Panc1 (cell line): ENCODE measurements at regions not wholly inside any gene's neighbourhood (a gene's known extent, or its start where the extent isn't known, plus 50 kb on each side); places are given as distances from the start of the nearest gene placed in this dataset.

ENCODE experiments used
- ATAC-seq: fragments of 200-7000 bp; cut with Tn5 transposase; 2 replicates; pipeline ENCODE4 v1.9.1; 2020; ENCODE audit warnings: mild to moderate bottlenecking, moderate library complexity
- BruUV-seq: library from RNA; stranded (reverse); fragments of 400-500 nt; replicated peaks from 2 replicates; lab custom pipeline; 2021; lab: Mats Ljungman, UMichigan
- CTCF ChIA-PET: fragments of 300-600 bp; sonication (Branson Sonifier 250); formaldehyde crosslinking; loops from one replicate; lab custom pipeline; 2022; ENCODE audit warnings: antibody characterized with exemption; lab: Charles Lee
- POLR2A ChIA-PET: fragments of 300-600 bp; sonication (Branson Sonifier 250); formaldehyde crosslinking; loops from one replicate; lab custom pipeline; 2022; ENCODE audit warnings: antibody characterized with exemption; lab: Charles Lee
- DNase-seq: peaks from one replicate; pipeline ENCODE4 v3.0.0-alpha.2; 2010; ENCODE audit warnings: low read depth, low spot score
- H3K27ac ChIP-seq: 2 replicates; pipeline ENCODE4 v1.5.1; 2011; ENCODE audit warnings: mild to moderate bottlenecking, low read length, inconsistent platforms
- H3K27me3 ChIP-seq: fragments of 200-500 bp; sonication (Bioruptor generic); 2 replicates; pipeline ENCODE4 v1.6.0; 2014; ENCODE audit warnings: low read length, inconsistent platforms; ENCODE audit not compliant: control insufficient read depth, insufficient read depth
- H3K36me3 ChIP-seq: fragments of 200-500 bp; sonication (Bioruptor generic); 2 replicates; pipeline ENCODE4 v1.5.1; 2014; ENCODE audit warnings: inconsistent platforms, mild to moderate bottlenecking, low read length, moderate library complexity; ENCODE audit not compliant: control insufficient read depth, insufficient read depth
- H3K4me1 ChIP-seq: 2 replicates; pipeline ENCODE4 v1.5.1; 2011; ENCODE audit warnings: inconsistent platforms, mild to moderate bottlenecking, low read length, moderate library complexity; ENCODE audit not compliant: control insufficient read depth, insufficient read depth
- H3K4me3 ChIP-seq, 2 experiments: 2 replicates each; pipeline ENCODE4 v1.5.1; 2011 to 2012; ENCODE audit warnings: low read depth in 2 of 2, low read length in 2 of 2, mild to moderate bottlenecking in 2 of 2, inconsistent platforms in 1 of 2, moderate library complexity in 1 of 2
- H3K9me3 ChIP-seq: fragments of 200-500 bp; sonication (Bioruptor generic); 2 replicates; pipeline ENCODE4 v1.5.1; 2014; ENCODE audit warnings: low read depth, mild to moderate bottlenecking, inconsistent platforms, low read length, moderate library complexity; ENCODE audit not compliant: control insufficient read depth, insufficient read depth
- POLR2AphosphoS5 ChIP-seq: IDR thresholded peaks from 2 replicates; pipeline ENCODE4 v1.6.1; 2012; ENCODE audit warnings: mild to moderate bottlenecking, low read depth, low read length, moderate library complexity
- REST ChIP-seq, 2 experiments: IDR thresholded peaks; 2 replicates each; pipeline ENCODE4 v1.6.1; 2011 to 2012; ENCODE audit warnings: low read depth in 2 of 2, control low read depth in 1 of 2, low read length in 1 of 2, mild to moderate bottlenecking in 1 of 2, moderate library complexity in 1 of 2; ENCODE audit not compliant: insufficient read depth in 1 of 2
- SIN3A ChIP-seq: IDR thresholded peaks from 2 replicates; pipeline ENCODE4 v1.6.1; 2012; ENCODE audit warnings: low read depth, mild to moderate bottlenecking, low read length, moderate library complexity, borderline replicate concordance; ENCODE audit not compliant: insufficient read depth
- TCF7L2 ChIP-seq: IDR thresholded peaks from 2 replicates; pipeline ENCODE4 v1.6.1; 2011; ENCODE audit warnings: mild to moderate bottlenecking, low read depth, low read length, inconsistent platforms
- in situ Hi-C: cut with HindIII; loops from 2 replicates; pipeline ENCODE4 v1.10.0; 2016; ENCODE audit warnings: low sequenced_read_pairs, low pct_unique_long_range_greater_than_20kb
- intact Hi-C: fragments of 100-400 bp; cut with micrococcal nuclease; formaldehyde crosslinking; loops from one replicate; pipeline ENCODE4 v1.10.0; 2022; ENCODE audit not compliant: unreplicated experiment
- TF ChIP-seq, protein P1 (sequence below): fragments of 450-650 bp; IDR thresholded peaks from 2 replicates; pipeline ENCODE4 v1.5.1; 2017; ENCODE audit warnings: mild to moderate bottlenecking

- no TSS peak for BruUV-seq
- CTCF ChIA-PET: no interaction called here
- in situ Hi-C loops: no loop called here
These were observed 484.1 kb upstream of the USP24 start for GRCh38 chr1:55699228-55699627.

GRCh38 chr1:55697997-55698535 lies 482.9 kb upstream of the USP24 start:
- TF ChIP-seq, protein P1, sequence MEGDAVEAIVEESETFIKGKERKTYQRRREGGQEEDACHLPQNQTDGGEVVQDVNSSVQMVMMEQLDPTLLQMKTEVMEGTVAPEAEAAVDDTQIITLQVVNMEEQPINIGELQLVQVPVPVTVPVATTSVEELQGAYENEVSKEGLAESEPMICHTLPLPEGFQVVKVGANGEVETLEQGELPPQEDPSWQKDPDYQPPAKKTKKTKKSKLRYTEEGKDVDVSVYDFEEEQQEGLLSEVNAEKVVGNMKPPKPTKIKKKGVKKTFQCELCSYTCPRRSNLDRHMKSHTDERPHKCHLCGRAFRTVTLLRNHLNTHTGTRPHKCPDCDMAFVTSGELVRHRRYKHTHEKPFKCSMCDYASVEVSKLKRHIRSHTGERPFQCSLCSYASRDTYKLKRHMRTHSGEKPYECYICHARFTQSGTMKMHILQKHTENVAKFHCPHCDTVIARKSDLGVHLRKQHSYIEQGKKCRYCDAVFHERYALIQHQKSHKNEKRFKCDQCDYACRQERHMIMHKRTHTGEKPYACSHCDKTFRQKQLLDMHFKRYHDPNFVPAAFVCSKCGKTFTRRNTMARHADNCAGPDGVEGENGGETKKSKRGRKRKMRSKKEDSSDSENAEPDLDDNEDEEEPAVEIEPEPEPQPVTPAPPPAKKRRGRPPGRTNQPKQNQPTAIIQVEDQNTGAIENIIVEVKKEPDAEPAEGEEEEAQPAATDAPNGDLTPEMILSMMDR: no peak
- TF ChIP-seq POLR2AphosphoS5 (no peak), REST (IDR thresholded peaks at IDR 0.05; ENCODE audit: insufficient read depth in 1 of 2, low read depth in 2 of 2, low read length in 1 of 2) (no peak), TCF7L2 (no peak), SIN3A (no peak)

More at GRCh38 chr1:55699228-55699627, 484.1 kb upstream of the USP24 start:
- H3K4me1 ChIP-seq: no peaks in the 10 kb centered on the region
- no peak overlapping the region for H3K4me3 ChIP-seq
- H3K36me3 ChIP-seq: no peaks in the 10 kb centered on the region
- no peak for ATAC-seq
- no peaks in the 10 kb centered on the region for H3K27me3 ChIP-seq
- DNase-seq: no peak
- TF ChIP-seq TCF7L2 (no peak), SIN3A (no peak), POLR2AphosphoS5 (no peak), REST (IDR thresholded peaks at IDR 0.05; ENCODE audit: insufficient read depth in 1 of 2, low read depth in 2 of 2, low read length in 1 of 2) (no peak)
- TF ChIP-seq, protein P1: no peak
- H3K27ac ChIP-seq: no peak overlapping the region
- intact Hi-C loops: no loop called here
- POLR2A ChIA-PET: no interaction called here
- H3K9me3 ChIP-seq: no peaks in the 10 kb centered on the region

More at GRCh38 chr1:55697997-55698535, 482.9 kb upstream of the USP24 start:
- no peaks in the 10 kb centered on the region for H3K36me3 ChIP-seq
- no peak overlapping the region for H3K4me3 ChIP-seq
- no peak for DNase-seq
- ChIA-PET POLR2A (no interaction called here), CTCF (no interaction called here)
- H3K27me3 ChIP-seq: no peaks in the 10 kb centered on the region
- intact Hi-C loops (no loop called here), in situ Hi-C loops (no loop called here)
- H3K27ac ChIP-seq: no peak overlapping the region
- no peaks in the 10 kb centered on the region for H3K4me1 ChIP-seq
- no TSS peak for BruUV-seq
- H3K9me3 ChIP-seq: no peaks in the 10 kb centered on the region
- ATAC-seq: no peak
